IPS DF 19.7 (cell line): ENCODE measurements at regions not wholly inside any gene's neighbourhood (a gene's known extent, or its start where the extent isn't known, plus 50 kb on each side); places are given as distances from the start of the nearest gene placed in this dataset.

ENCODE experiments used
- DNase-seq: peaks from one replicate; pipeline ENCODE4 v3.0.0-alpha.2; 2013; ENCODE audit warnings: low read depth, low spot score

DNA sequence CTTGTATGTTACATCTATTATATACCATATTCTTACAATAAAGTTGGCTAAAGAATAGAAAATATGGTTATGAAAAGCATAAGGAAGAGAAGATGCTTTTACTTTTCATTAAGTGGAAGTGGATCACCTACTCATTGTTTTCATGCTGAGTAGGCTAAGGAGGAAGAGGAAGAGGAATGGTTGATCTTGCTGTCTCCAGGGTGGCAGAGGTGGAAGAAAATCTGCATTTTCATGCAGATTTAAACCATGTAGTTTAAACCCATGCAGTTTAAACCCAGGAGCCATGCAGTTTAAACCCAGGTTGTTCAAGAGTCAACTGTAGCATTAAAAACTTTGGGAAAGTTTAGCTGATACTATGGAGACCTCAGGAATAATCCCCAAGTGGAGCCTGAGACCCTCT, 214.8 kb upstream of the NAALADL2 start:
- DNase-seq: no peak

DNA sequence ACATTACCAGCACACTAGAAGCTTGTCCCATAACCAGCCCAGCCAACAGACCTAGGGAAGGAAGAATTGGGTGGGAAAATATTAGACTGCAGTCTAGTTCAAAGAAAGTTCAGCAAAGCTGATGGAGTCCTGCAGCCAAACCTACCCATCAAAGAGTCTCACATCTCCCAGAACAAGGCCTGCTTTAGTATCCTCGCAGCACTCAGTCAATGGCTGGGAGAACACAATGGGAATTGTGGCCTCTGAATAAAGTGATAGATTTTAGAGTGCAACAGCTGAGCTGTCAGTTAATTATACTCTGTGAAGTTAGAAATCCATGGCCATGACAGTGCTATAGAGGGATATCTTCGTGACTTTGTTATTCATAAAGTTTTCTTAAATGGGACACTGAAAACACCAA, 207.2 kb upstream of the NAALADL2 start:
- no peak for DNase-seq

DNA sequence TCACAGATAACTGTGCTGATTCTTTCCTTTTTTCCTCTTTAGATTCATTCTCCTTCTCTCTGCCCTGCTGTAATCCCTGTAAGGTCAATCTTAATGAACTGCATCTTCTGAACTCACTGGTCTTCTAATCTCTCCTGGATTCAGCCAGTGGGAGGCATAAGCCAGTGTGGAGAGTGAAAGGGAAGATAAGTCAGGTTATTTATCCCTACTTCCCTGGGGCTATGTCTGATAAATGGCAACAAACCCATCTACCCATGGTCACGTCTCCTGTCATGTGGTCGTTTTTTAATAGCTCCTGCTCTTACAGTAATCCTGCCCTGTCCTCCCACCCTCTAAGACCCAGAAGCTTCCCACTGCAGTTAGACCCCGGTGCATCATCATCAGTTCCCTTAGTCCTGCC, 199.6 kb upstream of the NAALADL2 start:
- no peak for DNase-seq

DNA sequence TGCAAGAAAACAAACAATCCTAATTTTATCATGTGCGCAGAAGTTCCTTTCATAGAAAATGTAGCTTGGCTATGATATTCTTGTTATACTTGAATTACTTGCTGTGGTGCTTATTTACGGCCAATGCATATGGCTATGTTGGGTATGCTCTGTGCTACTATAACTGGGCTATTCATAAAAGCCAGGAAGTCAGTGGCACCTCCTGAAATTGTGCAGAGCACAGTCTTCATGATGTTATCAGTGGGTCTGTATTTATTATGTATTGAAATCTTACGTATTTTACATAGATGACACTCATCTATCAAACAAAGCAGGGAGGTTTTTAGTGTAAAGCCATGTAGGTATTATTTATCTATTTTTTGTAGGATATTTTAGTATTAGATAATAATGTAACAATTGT, 196.5 kb upstream of the NAALADL2 start:
- DNase-seq: no peak

GRCh38 chr3:174667386-174667785, 191.7 kb upstream of the NAALADL2 start:
- no peak for DNase-seq

DNA sequence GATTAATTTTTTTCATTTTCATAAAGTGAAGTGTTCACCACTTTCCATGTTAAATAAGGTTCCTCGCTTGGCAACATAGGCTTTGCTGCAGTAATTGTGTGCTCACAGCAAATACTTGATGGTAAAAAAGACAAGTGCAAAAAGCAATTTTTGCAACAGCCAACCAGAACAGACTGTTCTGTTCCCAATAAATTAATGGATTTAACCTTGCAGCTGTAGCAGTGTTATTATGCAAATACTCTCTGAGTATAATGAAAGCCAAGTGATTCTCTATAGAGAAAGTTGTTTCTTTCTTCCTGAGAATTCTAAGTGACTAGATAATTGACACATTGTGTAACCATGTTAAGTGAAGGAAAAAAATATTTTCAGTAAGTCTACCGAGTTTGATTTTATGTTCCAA, 183.7 kb upstream of the NAALADL2 start:
- no peak for DNase-seq

DNA sequence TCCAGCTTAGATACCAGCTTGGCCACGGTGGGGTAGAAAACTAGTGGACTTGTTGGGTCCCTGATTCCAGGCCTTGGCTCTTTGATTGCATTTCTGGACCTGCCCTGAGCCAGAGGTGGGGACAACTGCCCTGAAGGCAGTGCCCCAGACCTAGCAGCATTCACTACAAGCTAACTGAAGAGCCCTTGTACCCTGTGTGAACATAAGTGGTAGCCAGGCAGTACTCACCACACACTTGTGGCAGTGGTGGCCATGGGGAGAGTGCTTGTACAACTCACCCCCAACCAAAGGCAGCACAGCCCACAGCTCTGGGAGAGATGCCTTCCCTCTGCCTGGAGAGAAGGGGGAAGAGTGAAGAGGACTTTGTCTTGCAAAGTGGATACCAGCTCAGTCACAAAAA, 177.3 kb upstream of the NAALADL2 start:
- no peak for DNase-seq

DNA sequence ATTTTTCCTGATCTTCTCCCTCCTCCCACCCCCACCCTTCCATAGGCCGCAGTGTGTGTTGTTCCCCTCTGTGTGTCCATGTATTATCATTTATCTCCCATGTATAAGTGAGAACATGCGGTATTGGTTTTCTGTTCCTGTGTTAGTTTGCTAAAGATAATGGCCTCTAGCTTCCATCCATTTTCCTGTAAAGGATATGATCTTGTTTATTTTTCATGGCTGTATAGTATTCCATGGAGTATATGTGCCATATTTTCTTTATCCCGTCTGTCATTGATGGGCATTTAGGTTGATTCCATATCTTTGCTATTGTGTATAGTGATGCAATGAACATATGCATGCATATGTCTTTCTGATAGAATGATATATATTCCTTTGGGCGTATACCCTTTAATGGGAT, 173.3 kb upstream of the NAALADL2 start:
- DNase-seq: no peak

GRCh38 chr3:174697310-174697709, 161.8 kb upstream of the NAALADL2 start:
- DNase-seq: no peak

GRCh38 chr3:174700736-174701135, 158.4 kb upstream of the NAALADL2 start:
- no peak for DNase-seq

DNA sequence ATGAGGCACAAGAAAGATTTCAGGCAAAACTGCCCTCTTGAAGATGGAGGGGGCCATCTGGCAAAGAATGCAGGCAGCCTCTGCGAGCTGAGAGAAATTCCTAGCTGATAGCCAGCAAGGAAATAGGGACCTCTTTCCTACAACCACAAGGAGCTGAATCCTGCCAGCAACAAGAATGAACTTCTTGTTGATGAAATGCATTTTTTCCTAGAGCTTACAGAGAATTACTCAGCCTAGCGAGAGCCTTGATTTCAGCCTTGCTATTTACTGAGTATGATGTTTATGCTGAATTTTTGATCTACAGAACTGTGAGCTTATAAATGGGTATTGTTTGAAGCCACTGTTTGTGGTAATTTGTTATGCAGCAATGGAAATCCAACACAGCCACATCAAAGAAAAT, 148.5 kb upstream of the NAALADL2 start:
- no peak for DNase-seq

GRCh38 chr3:174715386-174715785, 143.7 kb upstream of the NAALADL2 start:
- no peak for DNase-seq

DNA sequence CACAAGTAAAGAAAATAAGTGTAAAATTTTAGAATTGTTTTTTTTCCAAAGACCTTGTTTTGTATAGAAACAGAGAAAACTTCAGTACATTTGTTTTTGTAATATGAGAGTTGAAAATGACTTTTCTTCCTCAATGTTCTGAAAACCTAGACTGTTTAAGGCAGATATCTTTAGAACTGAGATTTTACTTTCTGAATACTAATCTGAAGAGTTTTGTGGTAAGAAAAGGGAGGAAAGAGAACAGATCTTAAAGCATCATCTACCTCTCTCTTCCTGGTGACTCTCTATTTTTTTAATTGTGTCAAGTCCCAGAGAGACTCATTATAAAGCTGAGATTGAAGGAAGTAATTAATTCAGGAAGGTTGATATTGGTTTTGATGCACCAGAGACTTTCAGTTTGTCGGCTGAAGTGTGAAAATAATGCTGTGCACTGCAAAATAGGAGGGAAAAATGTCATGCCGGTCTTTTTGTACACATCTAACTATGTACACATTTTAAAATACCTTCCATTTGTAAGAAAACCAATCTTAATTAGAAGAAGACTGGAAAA, 142.1 kb upstream of the NAALADL2 start:
- DNase-seq: no peak

DNA sequence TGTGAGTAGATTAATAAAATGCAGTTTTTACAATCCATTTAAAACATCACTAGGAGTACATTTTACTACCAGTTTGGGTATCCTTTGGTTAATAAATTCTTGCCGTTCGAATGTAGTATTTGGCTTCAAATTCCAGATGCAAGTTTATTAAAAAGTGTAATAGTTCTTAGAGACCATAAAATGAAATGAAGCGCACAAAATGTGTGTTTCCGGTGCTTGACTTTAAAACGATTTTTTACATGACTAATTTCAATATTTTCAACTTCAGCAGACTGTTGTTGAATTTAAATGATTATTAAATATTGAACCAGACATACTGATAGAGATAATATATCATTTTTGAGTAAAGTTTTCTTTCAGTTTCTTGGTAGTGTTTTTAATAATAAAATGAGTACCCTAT, 138.4 kb upstream of the NAALADL2 start:
- DNase-seq: no peak

GRCh38 chr3:174725303-174725702, 133.8 kb upstream of the NAALADL2 start:
- no peak for DNase-seq

DNA sequence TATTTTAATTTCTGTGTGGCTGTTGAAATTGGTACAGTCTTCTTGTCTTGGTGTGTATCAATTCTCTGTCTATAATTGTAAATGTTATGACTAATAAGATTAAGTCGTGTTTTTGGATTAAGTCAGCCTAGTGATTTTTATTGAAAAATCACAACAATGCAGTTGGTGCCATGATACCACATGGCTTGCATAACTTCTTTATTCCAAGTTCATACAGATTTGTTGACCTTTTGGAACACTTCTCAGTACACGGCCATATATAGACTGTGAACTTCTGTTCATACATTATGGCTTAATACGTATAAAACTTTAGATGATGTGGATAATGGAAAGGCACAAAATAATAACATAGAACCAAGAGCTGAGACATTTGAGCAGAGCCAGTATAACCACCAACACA, 121.2 kb upstream of the NAALADL2 start:
- DNase-seq: no peak

DNA sequence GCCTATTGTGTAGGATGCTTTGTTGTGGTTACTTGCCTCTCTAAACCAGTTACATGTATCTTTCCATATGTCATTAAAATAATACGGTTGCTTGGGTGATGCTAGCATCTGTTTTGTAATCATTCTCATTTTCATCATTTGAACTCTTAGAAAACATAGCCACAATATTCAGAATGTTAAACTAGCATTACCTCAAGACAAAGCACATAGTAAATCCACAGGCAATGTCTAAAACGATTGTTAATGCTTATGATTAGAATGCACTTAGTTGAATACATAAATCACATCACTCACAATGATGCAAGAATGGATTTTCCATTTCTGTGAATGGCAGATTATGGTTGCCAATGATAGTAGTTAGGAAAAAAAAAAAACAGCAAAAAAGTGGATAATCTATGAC, 110.0 kb upstream of the NAALADL2 start:
- no peak for DNase-seq

DNA sequence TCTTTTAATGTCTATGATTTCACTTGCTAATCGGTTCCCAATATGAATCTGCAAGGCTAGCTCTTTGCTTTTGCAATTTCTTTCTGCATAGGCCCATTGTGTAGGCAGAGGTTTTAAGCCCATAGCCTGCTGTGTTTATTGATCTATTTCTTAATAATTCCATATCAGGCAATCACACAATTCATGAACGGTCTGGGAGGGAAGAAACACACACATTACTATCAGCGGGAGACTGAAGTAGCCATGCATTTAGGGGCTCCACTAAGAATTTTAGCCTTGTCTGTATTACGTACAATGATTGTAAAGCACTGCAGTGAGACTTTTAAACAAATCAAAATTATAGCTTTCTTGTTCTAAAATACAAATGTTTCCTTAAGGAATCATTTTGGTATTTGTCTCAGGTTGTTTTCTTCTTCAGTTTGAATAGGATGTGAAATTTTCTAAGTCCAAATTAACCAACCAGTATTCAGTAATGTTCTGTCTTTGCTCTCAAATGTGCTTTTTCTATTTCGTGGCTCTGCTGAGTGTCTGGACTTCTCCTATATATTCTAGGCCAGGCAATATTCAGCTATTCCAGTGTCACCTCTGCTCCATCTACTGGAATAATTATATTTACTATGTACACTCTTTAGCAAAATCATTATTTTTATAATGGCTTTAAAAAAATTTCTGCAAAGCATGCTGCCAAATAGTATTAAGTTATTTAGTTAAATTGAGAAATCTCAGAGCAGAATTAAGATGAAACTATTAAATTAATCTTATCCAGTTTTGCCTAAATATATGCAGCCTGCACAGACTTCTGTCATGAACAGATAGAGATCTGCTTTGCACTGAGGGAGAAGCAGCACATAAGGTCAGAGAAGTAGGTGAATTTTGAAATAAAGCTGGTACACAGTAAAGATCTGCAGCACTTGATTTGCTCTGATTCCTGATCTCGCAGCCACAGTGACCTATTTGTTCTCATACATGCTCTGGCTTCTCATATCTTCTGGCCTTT, 103.0 kb upstream of the NAALADL2 start:
- DNase-seq: no peak

DNA sequence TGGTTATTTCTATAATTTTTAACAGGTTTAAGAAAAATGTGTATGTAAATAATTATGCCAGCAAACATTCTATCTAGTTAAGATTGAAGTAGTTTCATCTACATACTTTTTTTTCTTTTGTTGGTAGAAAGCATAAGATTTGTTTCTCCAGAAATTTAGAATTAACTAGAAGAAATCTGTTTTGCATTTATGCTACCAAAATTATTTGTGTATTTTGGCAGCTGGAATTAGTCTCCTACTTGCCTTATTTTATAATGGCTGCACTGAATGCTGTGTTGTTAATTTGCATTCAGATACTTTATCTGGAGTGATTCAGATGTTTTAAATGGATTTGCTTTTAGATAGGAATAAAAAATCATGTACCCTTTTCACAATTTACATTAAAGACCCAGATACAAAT, 100.2 kb upstream of the NAALADL2 start:
- no peak for DNase-seq

DNA sequence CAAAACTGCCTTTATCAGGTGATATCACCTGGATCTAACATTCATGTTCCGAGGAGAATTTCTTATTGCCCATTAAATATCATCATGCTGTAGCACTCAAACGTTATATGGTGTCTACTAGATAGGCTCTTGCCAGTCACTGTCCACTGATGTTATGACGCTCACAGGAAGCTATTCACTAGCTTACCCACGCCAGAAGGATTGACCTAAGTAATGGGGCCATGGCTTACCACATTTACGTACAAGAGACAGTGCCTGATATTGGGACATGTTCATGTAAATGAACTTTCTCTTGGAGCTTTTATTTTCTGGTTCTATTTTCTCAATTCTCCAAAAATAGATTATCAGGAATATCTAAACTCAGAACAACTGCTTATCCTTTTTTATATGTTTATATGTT, 91.7 kb upstream of the NAALADL2 start:
- no peak for DNase-seq

DNA sequence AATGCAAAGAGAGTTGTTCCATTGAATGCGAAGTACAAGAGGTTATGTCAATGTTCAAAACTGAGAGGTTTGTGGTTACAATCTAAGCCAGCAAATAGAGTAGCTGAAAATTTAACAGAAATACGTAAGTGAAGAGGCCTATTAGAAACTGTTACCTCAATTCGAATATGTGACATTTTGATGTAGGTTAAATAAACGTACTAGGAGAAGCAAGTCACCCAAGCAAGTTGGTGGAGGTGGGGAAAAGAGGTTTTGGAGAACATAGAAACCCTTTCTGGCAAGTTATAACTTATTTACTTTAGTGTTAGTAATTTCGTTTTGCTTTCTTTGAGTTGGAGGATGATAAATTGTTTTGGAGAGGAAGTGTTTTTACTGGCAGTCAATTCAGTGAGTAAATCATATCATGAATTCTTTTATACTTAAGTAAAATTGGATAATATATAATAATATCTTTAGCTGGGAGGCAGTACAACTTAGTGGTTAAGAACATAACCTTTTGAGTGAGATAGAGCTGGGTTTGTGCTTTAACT, 91.2 kb upstream of the NAALADL2 start:
- no peak for DNase-seq

DNA sequence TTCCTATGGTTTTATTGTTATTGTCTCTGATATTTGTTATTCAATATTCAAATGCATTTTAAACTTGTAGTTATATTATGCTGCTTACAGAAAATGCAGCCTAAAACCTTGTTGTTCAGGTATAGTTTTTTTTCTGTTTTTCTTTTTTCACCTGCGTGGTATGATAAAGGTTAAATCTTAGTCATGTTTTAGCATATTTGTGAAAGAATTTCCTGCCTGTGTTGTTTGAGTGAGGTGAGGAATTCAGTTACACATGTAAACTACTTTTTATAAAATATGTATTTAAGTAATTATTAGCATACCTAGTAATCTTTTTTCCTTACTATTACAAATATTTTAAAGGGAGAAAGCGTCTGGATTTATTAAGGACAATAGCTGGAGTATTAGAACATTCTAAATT, 90.0 kb upstream of the NAALADL2 start:
- DNase-seq: no peak

DNA sequence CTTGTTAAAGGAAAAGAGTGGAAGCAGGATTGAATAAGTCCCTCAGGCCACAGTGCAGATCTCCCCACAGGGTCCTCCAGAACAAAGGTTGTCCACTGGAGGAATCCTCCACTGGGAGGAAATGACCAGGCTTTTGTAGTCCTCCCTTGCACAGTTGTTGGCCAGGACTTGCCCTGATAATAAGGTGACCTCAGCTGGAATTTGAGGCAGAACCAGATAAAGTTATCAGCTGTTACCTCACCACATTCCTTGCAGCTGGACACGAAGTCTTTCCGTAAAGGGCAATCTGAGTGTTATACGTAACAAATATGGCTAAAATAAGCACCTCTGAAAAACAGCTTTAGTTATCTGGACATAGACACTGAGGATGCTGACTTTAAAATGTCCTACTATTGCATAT, 83.5 kb upstream of the NAALADL2 start:
- DNase-seq: no peak
